Activated CD8-positive, alpha-beta T cell treated with anti-CD3 and anti-CD28 coated beads for 36 hours (primary cell): ENCODE measurements at regions not wholly inside any gene's neighbourhood (a gene's known extent, or its start where the extent isn't known, plus 50 kb on each side); places are given as distances from the start of the nearest gene placed in this dataset.
"Not testable (repeated sequence)": the region's sequence is repeated elsewhere in the genome, so short reads cannot be mapped to it uniquely, and the experiment has no call there.

ENCODE experiments used
- ATAC-seq: fragments of 200-7000 bp; cut with Tn5 transposase; one replicate; pipeline ENCODE4 v1.10.0; 2021; ENCODE audit warnings: mild to moderate bottlenecking, moderate library complexity
- CTCF ChIA-PET: fragments of 350-600 bp; sonication (Branson Sonifier 250); formaldehyde crosslinking; loops from one replicate; lab custom pipeline; 2021; ENCODE audit warnings: antibody characterized with exemption; lab: Charles Lee
- POLR2A ChIA-PET: fragments of 350-600 bp; sonication (Branson Sonifier 250); formaldehyde crosslinking; loops from one replicate; lab custom pipeline; 2021; ENCODE audit warnings: antibody characterized with exemption; lab: Charles Lee
- DNase-seq: peaks from one replicate; pipeline ENCODE4 v3.0.0-alpha.2; 2020
- H3K27ac Mint-ChIP-seq: one replicate; pipeline ENCODE4 v1.8.0; 2021; ENCODE audit warnings: mild to moderate bottlenecking, mixed read lengths
- H3K27me3 Mint-ChIP-seq: one replicate; pipeline ENCODE4 v1.8.0; 2021; ENCODE audit warnings: mixed read lengths
- H3K36me3 Mint-ChIP-seq: one replicate; pipeline ENCODE4 v1.8.0; 2021; ENCODE audit warnings: low read depth, mixed read lengths
- H3K4me1 Mint-ChIP-seq: one replicate; pipeline ENCODE4 v1.8.0; 2021; ENCODE audit warnings: low read depth, mixed read lengths
- H3K4me3 Mint-ChIP-seq: one replicate; pipeline ENCODE4 v1.8.0; 2021; ENCODE audit warnings: mild to moderate bottlenecking, moderate library complexity, mixed read lengths
- H3K9me3 Mint-ChIP-seq: one replicate; pipeline ENCODE4 v1.8.0; 2021; ENCODE audit warnings: mixed read lengths
- intact Hi-C: fragments of 100-400 bp; cut with micrococcal nuclease; formaldehyde crosslinking; loops from one replicate; pipeline ENCODE4 v1.10.0; 2022
- TF ChIP-seq, protein P1 (sequence below): fragments of 200-600 bp; IDR thresholded peaks from one replicate; pipeline ENCODE4 v1.8.0; 2022; ENCODE audit warnings: antibody characterized with exemption, mild to moderate bottlenecking

DNA sequence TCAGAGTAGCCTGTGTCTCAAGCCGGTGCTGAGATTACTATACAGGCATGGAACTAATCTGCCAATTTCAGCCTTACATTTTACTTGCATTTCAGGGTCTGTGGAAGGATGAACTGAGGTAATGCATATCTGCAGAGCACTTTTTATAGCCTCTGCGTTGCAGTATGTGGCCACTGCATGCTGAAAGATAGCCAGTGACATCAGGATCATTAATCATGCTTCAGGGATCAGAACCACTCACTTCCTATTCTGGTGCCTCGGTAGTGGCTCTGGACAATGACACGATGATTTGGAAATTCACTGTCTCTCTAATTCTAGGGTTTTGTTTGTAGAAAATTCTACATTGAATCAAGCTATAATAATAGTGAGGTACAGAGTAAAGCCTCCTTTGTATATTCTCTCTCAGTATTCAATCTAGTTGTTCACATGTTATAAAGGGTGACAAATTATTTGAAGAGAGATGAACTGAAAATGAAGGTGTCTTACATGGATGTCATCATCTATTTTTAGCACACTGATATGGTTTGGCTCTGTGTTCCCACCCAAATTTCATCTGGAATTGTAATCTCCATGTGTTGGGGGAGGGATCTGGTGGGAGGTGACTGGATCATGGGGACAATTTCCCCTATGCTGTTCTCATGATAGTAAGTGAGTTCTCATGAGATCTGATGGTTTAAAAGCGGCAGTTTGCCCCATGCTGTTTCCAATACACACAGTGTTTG, 554.3 kb upstream of the MIS18BP1 start:
- no peaks in the 10 kb centered on the region for H3K27me3 Mint-ChIP-seq
- no peak overlapping the region for H3K4me3 Mint-ChIP-seq
- H3K4me1 Mint-ChIP-seq: no peaks in the 10 kb centered on the region
- TF ChIP-seq, protein P1, sequence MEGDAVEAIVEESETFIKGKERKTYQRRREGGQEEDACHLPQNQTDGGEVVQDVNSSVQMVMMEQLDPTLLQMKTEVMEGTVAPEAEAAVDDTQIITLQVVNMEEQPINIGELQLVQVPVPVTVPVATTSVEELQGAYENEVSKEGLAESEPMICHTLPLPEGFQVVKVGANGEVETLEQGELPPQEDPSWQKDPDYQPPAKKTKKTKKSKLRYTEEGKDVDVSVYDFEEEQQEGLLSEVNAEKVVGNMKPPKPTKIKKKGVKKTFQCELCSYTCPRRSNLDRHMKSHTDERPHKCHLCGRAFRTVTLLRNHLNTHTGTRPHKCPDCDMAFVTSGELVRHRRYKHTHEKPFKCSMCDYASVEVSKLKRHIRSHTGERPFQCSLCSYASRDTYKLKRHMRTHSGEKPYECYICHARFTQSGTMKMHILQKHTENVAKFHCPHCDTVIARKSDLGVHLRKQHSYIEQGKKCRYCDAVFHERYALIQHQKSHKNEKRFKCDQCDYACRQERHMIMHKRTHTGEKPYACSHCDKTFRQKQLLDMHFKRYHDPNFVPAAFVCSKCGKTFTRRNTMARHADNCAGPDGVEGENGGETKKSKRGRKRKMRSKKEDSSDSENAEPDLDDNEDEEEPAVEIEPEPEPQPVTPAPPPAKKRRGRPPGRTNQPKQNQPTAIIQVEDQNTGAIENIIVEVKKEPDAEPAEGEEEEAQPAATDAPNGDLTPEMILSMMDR: no peak
- ChIA-PET CTCF (interaction anchor here (0.7 kb wide), 1 partner anchor 56 kb away, joined by 3 read pairs; no protein-coding TSS in a partner anchor), POLR2A (no interaction called here)
- no peaks in the 10 kb centered on the region for H3K9me3 Mint-ChIP-seq
- ATAC-seq (no peak), DNase-seq (no peak)
- no peak overlapping the region for H3K27ac Mint-ChIP-seq
- no peaks in the 10 kb centered on the region for H3K36me3 Mint-ChIP-seq
- intact Hi-C loops: no loop called here

DNA sequence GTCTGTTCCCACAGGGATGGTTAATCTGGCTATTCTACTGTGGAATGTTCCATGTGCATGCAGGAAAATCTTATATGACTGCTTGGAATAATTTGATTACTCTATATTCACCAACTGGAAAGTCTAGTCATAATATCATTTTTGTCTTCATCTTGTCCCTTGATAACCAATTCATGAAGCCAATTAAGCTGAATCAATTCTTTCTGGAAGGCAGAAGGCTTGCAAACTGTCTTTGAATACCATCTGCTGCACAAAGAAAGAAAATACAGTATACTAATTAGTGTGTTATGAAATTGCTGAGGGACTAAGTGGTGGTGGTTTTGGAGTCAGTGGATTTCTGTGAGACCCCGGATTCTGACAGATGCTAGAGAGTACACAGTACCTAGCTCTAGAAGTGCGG, 546.5 kb upstream of the MIS18BP1 start:
- ATAC-seq: no peak
- Mint-ChIP-seq H3K4me1 (no peaks in the 10 kb centered on the region), H3K4me3 (no peak overlapping the region), H3K27ac (no peak overlapping the region), H3K9me3 (peaks cover 1% of the 10 kb centered on the region), H3K36me3 (no peaks in the 10 kb centered on the region), H3K27me3 (no peaks in the 10 kb centered on the region)
- DNase-seq: no peak
- ChIA-PET CTCF (interaction anchor here (0.8 kb wide), 1 partner anchor 12 kb away, joined by 3 read pairs; no protein-coding TSS in a partner anchor), POLR2A (no interaction called here)
- intact Hi-C loops: no loop called here
- TF ChIP-seq, protein P1: no peak

DNA sequence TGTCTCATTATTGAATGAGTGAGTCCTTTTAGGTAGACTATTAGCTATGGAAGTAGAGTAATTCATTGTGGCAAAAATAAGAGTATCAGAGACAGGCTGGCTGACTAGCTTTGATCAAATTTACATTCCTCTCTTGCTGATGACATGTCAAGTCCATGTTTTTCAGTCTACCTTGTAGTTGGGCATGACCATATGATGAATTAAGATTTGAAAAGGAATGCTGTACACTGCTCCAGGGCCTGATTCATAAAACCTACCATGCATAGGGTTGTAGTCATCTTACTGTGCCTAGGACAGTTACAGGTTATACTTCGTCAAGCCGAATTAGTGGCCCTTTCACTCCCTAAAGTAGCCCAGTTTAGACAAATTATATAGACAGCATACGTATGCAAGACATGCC, 545.7 kb upstream of the MIS18BP1 start:
- TF ChIP-seq, protein P1: no peak
- ChIA-PET CTCF (no interaction called here), POLR2A (no interaction called here)
- ATAC-seq (no peak), DNase-seq (no peak)
- Mint-ChIP-seq H3K4me3 (no peak overlapping the region), H3K9me3 (peaks cover 1% of the 10 kb centered on the region), H3K27ac (no peak overlapping the region), H3K27me3 (no peaks in the 10 kb centered on the region), H3K4me1 (no peaks in the 10 kb centered on the region), H3K36me3 (no peaks in the 10 kb centered on the region)
- intact Hi-C loops: no loop called here

DNA sequence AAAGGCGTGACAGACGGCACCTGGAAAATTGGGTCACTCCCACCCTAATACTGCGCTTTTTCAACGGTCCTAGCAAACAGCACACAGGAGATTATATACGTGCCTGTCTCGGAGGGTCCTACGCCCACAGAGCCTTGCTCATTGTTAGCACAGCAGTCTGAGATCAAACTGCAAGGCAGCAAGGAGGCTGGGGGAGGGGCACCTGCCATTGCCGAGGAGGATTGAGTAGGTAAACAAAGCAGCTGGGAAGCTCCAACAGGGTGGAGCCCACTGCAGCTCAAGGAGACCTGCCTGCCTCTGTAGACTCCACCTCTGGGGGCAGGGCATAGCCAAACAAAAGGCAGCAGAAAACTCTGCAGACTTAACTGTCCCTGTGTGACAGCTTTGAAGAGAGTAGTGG, 543.0 kb upstream of the MIS18BP1 start:
- H3K27me3 Mint-ChIP-seq, ATAC-seq, H3K4me1 Mint-ChIP-seq, H3K4me3 Mint-ChIP-seq, POLR2A ChIA-PET, H3K27ac Mint-ChIP-seq, H3K36me3 Mint-ChIP-seq, DNase-seq, H3K9me3 Mint-ChIP-seq, intact Hi-C loops: not testable (repeated sequence)
- CTCF ChIA-PET: interaction anchor here (1.2 kb wide), 1 partner anchor 12 kb away, joined by 3 read pairs; no protein-coding TSS in a partner anchor

DNA sequence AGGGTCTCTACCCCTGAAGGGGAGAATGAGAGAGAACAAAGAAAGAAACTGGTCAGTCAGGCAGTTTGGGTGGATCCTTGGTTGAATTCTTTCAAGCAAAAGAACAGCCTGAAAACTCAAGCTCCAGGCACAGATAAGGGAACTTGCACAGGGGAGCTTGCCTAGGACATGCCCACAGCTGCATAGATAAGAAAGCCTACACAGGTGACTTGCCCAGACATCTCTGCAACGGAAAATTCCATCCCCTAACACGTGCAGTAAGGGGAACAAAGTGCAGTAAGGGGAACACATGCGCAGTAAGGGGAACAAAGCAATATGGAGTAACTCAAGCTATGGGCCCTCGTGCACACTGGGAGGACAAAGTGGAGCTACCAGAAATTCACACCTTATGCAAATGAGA, 540.1 kb upstream of the MIS18BP1 start:
- TF ChIP-seq, protein P1: no peak
- Mint-ChIP-seq H3K4me1 (no peaks in the 10 kb centered on the region), H3K4me3 (no peak overlapping the region), H3K36me3 (no peaks in the 10 kb centered on the region), H3K9me3 (peaks cover 3% of the 10 kb centered on the region), H3K27me3 (no peaks in the 10 kb centered on the region), H3K27ac (no peak overlapping the region)
- intact Hi-C loops: no loop called here
- DNase-seq (no peak), ATAC-seq (no peak)
- POLR2A ChIA-PET: no interaction called here
- CTCF ChIA-PET: no interaction called here
